DND-41 (cell line): ENCODE measurements at regions not wholly inside any gene's neighbourhood (a gene's known extent, or its start where the extent isn't known, plus 50 kb on each side); places are given as distances from the start of the nearest gene placed in this dataset.

Experiments
- ATAC-seq: fragments of 200-7000 bp; cut with Tn5 transposase; 3 replicates; pipeline ENCODE4 v1.9.1; 2021; ENCODE audit warnings: low read depth; ENCODE audit not compliant: insufficient read depth
- DNase-seq: peaks from one replicate; pipeline ENCODE4 v3.0.0-alpha.2; 2020
- H2AFZ ChIP-seq: 2 replicates; pipeline ENCODE4 v1.6.0; 2012; ENCODE audit warnings: low read depth, low read length
- H3K27ac ChIP-seq: 2 replicates; pipeline ENCODE4 v1.5.1; 2012; ENCODE audit warnings: low read length, inconsistent platforms
- H3K27me3 ChIP-seq: fragments of 200-600 bp; sonication (generic); 2 replicates; pipeline ENCODE4 v1.6.0; 2012; ENCODE audit warnings: low read length, mild to moderate bottlenecking, inconsistent platforms; ENCODE audit not compliant: insufficient read depth, poor library complexity
- H3K36me3 ChIP-seq: 2 replicates; pipeline ENCODE4 v1.5.1; 2012; ENCODE audit warnings: low read length, inconsistent platforms; ENCODE audit not compliant: insufficient read depth
- H3K4me1 ChIP-seq: 2 replicates; pipeline ENCODE4 v1.5.1; 2012; ENCODE audit warnings: mild to moderate bottlenecking, low read length; ENCODE audit not compliant: insufficient read depth
- H3K4me2 ChIP-seq: 2 replicates; pipeline ENCODE4 v1.6.0; 2012; ENCODE audit warnings: mild to moderate bottlenecking, moderate library complexity, low read length, inconsistent platforms; ENCODE audit not compliant: insufficient read depth
- H3K4me3 ChIP-seq, 2 experiments: fragments of 200-600 bp in 1 of 2; shearing (Covaris generic) in 1 of 2; 2 replicates each; pipeline ENCODE4 v1.5.1; 2012 to 2016; ENCODE audit warnings: inconsistent platforms in 2 of 2, low read length in 2 of 2, mild to moderate bottlenecking in 2 of 2, low read depth in 1 of 2, moderate library complexity in 1 of 2
- H3K79me2 ChIP-seq: 2 replicates; pipeline ENCODE4 v1.6.0; 2012; ENCODE audit warnings: low read length, inconsistent platforms; ENCODE audit not compliant: insufficient read depth
- H3K9ac ChIP-seq: 2 replicates; pipeline ENCODE4 v1.6.0; 2012; ENCODE audit warnings: low read depth, mild to moderate bottlenecking, inconsistent platforms, low read length, moderate library complexity
- H3K9me3 ChIP-seq: 2 replicates; pipeline ENCODE4 v1.5.1; 2012; ENCODE audit warnings: low read length, moderate library complexity, mild to moderate bottlenecking, inconsistent platforms; ENCODE audit not compliant: insufficient read depth, severe bottlenecking
- H4K20me1 ChIP-seq: 2 replicates; pipeline ENCODE4 v1.6.0; 2012; ENCODE audit warnings: low read length; ENCODE audit not compliant: insufficient read depth
- EZH2 ChIP-seq: IDR thresholded peaks from 3 replicates; pipeline ENCODE4 v1.6.1; 2012; ENCODE audit warnings: borderline replicate concordance, low read depth, mild to moderate bottlenecking, moderate library complexity, low read length, inconsistent platforms; ENCODE audit not compliant: severe bottlenecking
- TF ChIP-seq, protein P1 (sequence below): IDR thresholded peaks from 2 replicates; pipeline ENCODE4 v1.5.1; 2012; ENCODE audit warnings: borderline replicate concordance, low read length, moderate library complexity, mild to moderate bottlenecking; ENCODE audit not compliant: poor library complexity, severe bottlenecking; ENCODE audit errors: extremely low read depth

DNA sequence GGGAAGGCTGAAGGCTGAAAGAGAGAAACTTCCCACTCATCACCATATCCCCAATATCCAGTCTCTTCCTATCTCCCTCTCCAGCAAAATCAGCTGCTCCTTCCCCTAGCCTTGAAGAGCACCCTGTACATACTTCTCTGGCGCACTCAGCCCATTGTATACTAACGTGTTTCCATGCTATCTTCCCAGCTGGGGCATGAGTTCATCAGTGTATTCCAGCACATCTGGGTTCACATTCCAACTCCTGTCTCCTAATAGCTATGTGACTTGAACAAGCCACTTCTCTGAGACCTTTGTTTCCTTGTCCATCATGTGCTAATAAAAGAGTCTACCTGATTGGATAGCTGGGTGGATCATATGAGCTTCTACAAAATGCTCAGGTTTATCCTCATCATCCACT, 51.1 kb upstream of the OLIG2 start:
- no peak overlapping the region for H3K4me2 ChIP-seq
- no peak overlapping the region for H3K9ac ChIP-seq
- no peak overlapping the region for H2AFZ ChIP-seq
- no peaks in the 10 kb centered on the region for H3K79me2 ChIP-seq
- H3K9me3 ChIP-seq: no peaks in the 10 kb centered on the region
- H3K36me3 ChIP-seq: no peaks in the 10 kb centered on the region
- H3K4me1 ChIP-seq: no peaks in the 10 kb centered on the region
- H3K4me3 ChIP-seq: no peak overlapping the region
- DNase-seq (no peak), ATAC-seq (no peak)
- peaks cover 6% of the 10 kb centered on the region for H3K27me3 ChIP-seq
- H3K27ac ChIP-seq: no peak overlapping the region
- no peaks in the 10 kb centered on the region for H4K20me1 ChIP-seq
- no peak for TF ChIP-seq EZH2
- TF ChIP-seq, protein P1, sequence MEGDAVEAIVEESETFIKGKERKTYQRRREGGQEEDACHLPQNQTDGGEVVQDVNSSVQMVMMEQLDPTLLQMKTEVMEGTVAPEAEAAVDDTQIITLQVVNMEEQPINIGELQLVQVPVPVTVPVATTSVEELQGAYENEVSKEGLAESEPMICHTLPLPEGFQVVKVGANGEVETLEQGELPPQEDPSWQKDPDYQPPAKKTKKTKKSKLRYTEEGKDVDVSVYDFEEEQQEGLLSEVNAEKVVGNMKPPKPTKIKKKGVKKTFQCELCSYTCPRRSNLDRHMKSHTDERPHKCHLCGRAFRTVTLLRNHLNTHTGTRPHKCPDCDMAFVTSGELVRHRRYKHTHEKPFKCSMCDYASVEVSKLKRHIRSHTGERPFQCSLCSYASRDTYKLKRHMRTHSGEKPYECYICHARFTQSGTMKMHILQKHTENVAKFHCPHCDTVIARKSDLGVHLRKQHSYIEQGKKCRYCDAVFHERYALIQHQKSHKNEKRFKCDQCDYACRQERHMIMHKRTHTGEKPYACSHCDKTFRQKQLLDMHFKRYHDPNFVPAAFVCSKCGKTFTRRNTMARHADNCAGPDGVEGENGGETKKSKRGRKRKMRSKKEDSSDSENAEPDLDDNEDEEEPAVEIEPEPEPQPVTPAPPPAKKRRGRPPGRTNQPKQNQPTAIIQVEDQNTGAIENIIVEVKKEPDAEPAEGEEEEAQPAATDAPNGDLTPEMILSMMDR: no peak

DNA sequence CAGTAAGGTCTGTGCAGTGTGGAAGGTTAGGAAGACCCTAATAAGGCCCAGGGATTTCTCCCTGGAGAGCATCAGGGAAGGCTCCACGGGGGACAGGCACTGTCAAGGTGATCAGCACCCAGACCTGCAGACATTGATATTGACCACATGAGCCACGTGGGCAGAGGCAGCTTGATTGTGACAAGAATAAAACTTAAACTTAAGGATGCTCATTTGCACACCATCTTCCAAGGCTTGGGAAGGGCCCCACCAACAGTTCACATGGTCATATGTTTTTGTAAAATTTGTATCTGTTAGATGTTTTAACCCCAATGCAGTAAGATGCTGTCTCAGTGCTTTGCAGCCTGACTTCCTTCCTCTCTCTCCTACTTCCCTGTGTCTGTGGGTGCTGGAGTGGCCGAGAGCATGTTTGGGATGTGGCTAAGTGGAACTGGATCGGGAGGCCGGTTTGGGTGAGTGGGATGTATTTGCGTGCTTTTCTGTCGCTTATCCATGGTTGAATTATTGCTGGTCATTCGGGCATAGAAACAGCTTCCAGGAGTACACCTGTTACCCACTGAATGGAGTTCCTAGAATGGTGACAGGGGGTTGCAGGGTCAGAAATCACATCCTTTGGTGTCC, 49.8 kb upstream of the OLIG2 start:
- H3K79me2 ChIP-seq: no peaks in the 10 kb centered on the region
- TF ChIP-seq EZH2: no peak
- TF ChIP-seq, protein P1: no peak
- H2AFZ ChIP-seq: no peak overlapping the region
- no peaks in the 10 kb centered on the region for H3K36me3 ChIP-seq
- H3K9me3 ChIP-seq: no peaks in the 10 kb centered on the region
- H3K9ac ChIP-seq: no peak overlapping the region
- H3K27me3 ChIP-seq: peaks cover 13% of the 10 kb centered on the region
- H4K20me1 ChIP-seq: no peaks in the 10 kb centered on the region
- no peaks in the 10 kb centered on the region for H3K4me1 ChIP-seq
- no peak overlapping the region for H3K4me3 ChIP-seq
- DNase-seq: no peak
- H3K4me2 ChIP-seq: no peak overlapping the region
- no peak for ATAC-seq
- H3K27ac ChIP-seq: no peak overlapping the region
